Brain microvascular endothelial cell (primary cell): ENCODE measurements at regions not wholly inside any gene's neighbourhood (a gene's known extent, or its start where the extent isn't known, plus 50 kb on each side); places are given as distances from the start of the nearest gene placed in this dataset.

Experiments used
- DNase-seq: peaks from one replicate; pipeline ENCODE4 v3.0.0-alpha.2; 2020
- H3K27ac ChIP-seq: fragments of 250-450 bp; sonication (Bioruptor Pico); 2 replicates; pipeline ENCODE4 v1.5.1; 2020; ENCODE audit warnings: mild to moderate bottlenecking, moderate library complexity
- H3K27me3 ChIP-seq: fragments of 250-450 bp; sonication (Bioruptor Pico); replicated peaks from 2 replicates; pipeline ENCODE4 v1.5.1; 2020; ENCODE audit warnings: mild to moderate bottlenecking
- H3K36me3 ChIP-seq: fragments of 250-450 bp; sonication (Bioruptor Pico); replicated peaks from 2 replicates; pipeline ENCODE4 v1.5.1; 2020; ENCODE audit warnings: mild to moderate bottlenecking
- H3K4me3 ChIP-seq: 2 replicates; pipeline ENCODE4 v1.5.1; 2011; ENCODE audit warnings: low read depth, mild to moderate bottlenecking, control low read depth, low read length, moderate library complexity
- CTCF ChIP-seq: IDR thresholded peaks from 2 replicates; pipeline ENCODE4 v1.5.1; 2011; ENCODE audit warnings: low read depth, mild to moderate bottlenecking, moderate library complexity, low read length, control low read depth, inconsistent platforms; ENCODE audit errors: missing control alignments
- in situ Hi-C: cut with HindIII; loops from 2 replicates; pipeline ENCODE4 v1.10.0; 2017; ENCODE audit warnings: low sequenced_read_pairs, low pct_ligation_motif_present

- DNase-seq = no peak
- in situ Hi-C loops = no loop called here
- TF ChIP-seq CTCF = no peak
- Histone ChIP-seq H3K36me3 (no peaks in the 10 kb centered on the region), H3K4me3 (no peak overlapping the region), H3K27me3 (peaks cover 15% of the 10 kb centered on the region), H3K27ac (no peak overlapping the region)
These were observed 104.8 kb downstream of the HES1 start for GRCh38 chr3:194240766-194241165.

DNA sequence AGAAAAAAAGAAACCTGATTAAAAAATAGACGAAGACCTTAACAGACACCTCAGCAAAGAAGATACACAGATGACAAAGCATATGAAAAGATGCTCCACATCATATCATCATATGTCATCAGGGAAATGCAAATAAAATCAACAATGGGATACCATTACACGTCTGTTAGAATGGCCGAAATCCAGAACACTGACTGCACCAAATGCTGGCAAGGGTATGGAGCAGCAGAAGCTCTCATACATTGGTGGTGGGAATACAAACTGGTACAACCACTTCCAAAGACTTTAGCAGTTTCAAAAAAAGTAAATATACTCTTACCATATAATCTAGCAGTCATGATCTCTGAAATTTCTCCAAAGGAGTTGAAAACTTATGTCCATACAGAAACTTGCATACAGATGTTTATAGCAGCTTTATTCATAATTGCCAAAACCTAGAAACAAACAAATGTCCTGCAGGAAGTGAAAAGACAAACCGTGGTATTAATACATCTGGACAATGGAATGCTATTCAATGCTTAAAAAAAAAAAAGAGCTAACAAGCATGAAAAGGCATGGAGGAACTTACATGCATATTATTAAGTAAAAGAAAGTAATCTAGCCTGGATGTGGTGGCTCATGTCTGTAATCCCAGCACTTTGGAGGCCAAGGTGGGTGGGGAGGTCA lies 107.4 kb downstream of the HES1 start:
- no peak for DNase-seq
- no peak overlapping the region for H3K4me3 ChIP-seq
- TF ChIP-seq CTCF = no peak
- peaks cover 12% of the 10 kb centered on the region for H3K27me3 ChIP-seq
- in situ Hi-C loops = no loop called here
- no peak overlapping the region for H3K27ac ChIP-seq
- H3K36me3 ChIP-seq = no peaks in the 10 kb centered on the region

DNA sequence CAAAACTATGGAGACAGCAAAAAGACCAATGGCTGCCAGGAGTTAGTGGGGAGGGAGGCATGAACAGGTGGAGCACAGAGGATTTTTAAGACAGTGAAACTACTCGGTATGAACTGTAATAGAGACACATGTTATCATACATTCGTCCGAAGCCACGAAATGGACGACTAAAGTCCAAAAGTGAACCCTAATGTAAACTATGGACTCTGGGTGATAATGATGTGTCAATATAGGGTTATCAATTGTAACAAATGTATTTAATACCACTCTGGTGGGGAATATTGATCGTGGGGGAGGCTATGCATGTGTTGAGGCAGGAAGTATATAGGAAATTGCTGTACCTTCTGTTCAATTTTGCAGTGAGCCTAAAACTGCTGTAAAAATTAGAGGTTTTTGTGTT lies 107.0 kb downstream of the CPN2 start:
- DNase-seq = no peak
- no peak overlapping the region for H3K4me3 ChIP-seq
- peaks cover 21% of the 10 kb centered on the region for H3K27me3 ChIP-seq
- in situ Hi-C loops = no loop called here
- no peak for TF ChIP-seq CTCF
- H3K27ac ChIP-seq = no peak overlapping the region
- no peaks in the 10 kb centered on the region for H3K36me3 ChIP-seq

DNA sequence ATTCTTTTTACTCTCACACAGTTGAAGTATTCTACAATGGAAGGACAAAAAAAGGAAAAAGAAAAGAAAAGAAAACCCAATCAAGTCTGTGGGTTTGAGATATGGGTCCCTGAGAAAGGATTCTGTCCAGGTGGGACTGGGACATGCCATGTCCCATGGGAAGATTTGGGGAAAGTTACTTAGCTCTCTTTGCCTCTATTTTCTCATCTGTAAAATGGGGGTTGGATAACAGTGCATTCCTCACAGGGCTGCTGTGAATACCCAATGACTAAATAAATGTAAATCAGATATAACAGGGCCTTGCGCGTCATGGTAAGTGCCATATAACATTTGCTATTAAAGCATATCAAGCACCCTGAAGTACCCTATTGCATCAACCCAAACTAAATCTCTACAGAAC lies 105.7 kb downstream of the CPN2 start:
- no peak overlapping the region for H3K4me3 ChIP-seq
- no peak for TF ChIP-seq CTCF
- no peaks in the 10 kb centered on the region for H3K36me3 ChIP-seq
- in situ Hi-C loops = no loop called here
- DNase-seq = no peak
- peaks cover 32% of the 10 kb centered on the region for H3K27me3 ChIP-seq
- H3K27ac ChIP-seq = no peak overlapping the region

GRCh38 chr3:194245975-194246561 lies 105.1 kb downstream of the CPN2 start:
- no peak for DNase-seq
- Histone ChIP-seq H3K36me3 (no peaks in the 10 kb centered on the region), H3K27ac (no peak overlapping the region), H3K4me3 (no peak overlapping the region), H3K27me3 (peaks cover 37% of the 10 kb centered on the region)
- in situ Hi-C loops = no loop called here
- no peak for TF ChIP-seq CTCF
